Retinal pigment epithelial cell (primary cell): ENCODE measurements at regions not wholly inside any gene's neighbourhood (a gene's known extent, or its start where the extent isn't known, plus 50 kb on each side); places are given as distances from the start of the nearest gene placed in this dataset.

Experiments used
- DNase-seq: peaks from one replicate; pipeline ENCODE4 v3.0.0-alpha.2; 2010; ENCODE audit warnings: low read depth
- H3K4me3 ChIP-seq: 2 replicates; pipeline ENCODE4 v1.5.1; 2011; ENCODE audit warnings: mild to moderate bottlenecking, low read length, control low read depth, moderate library complexity
- TF ChIP-seq, protein P1 (sequence below): conservative IDR thresholded peaks from 2 replicates; pipeline ENCODE4 v1.5.1; 2011; ENCODE audit warnings: low read depth, low read length, control low read depth, inconsistent platforms

GRCh38 chr13:64684108-64684507 is 2546.0 kb downstream of the PCDH9 start:
- H3K4me3 ChIP-seq: no peak overlapping the region
- TF ChIP-seq, protein P1, sequence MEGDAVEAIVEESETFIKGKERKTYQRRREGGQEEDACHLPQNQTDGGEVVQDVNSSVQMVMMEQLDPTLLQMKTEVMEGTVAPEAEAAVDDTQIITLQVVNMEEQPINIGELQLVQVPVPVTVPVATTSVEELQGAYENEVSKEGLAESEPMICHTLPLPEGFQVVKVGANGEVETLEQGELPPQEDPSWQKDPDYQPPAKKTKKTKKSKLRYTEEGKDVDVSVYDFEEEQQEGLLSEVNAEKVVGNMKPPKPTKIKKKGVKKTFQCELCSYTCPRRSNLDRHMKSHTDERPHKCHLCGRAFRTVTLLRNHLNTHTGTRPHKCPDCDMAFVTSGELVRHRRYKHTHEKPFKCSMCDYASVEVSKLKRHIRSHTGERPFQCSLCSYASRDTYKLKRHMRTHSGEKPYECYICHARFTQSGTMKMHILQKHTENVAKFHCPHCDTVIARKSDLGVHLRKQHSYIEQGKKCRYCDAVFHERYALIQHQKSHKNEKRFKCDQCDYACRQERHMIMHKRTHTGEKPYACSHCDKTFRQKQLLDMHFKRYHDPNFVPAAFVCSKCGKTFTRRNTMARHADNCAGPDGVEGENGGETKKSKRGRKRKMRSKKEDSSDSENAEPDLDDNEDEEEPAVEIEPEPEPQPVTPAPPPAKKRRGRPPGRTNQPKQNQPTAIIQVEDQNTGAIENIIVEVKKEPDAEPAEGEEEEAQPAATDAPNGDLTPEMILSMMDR: no peak
- no peak for DNase-seq

DNA sequence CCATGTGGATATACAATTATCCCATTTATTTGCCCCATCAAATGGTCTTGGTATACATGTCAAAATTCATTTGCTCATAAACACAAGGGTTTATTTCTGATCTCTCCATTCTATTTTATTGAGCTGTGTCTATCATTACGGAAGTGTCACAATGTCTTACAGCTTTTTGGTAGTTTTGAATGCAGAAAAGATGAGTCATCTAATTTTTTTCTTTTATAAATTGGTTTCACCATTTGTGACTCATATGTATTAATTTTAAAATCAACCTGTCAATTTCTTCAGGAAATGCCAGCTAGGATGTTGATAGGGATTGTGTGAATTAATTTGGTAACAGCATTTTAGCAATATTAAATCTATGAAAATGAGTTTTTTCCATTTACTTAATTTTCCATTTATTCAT is 2549.4 kb downstream of the PCDH9 start:
- H3K4me3 ChIP-seq: no peak overlapping the region
- TF ChIP-seq, protein P1: no peak
- no peak for DNase-seq

DNA sequence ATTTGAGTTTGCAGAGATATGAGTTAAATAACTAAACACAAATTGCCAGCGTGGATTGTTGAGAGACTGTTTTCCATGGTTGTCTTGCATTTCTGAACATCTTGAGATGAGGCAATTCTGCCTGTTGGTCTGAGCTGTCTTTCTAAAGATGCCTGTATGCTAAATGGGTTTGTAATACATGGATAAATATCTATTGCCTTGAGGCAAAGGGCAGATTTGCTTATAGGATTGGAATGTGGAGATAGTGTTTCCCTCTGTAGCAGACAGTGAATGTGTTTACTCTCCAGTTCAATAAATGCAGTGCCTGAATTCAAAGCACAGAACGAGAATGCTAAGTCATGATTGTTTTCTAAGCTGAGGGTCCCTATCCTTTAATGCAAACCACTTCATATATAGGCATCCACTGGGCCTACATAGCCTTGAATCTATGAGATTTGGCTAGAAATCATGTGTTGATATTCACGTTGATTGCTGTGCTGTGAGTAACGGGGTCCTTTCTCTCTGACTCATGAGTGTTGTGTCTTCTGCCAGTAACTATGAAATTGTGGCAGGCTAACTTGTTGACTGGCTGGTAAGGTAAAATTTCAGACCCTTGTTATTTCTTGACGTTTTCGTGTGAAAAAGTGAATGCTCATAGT is 2554.8 kb downstream of the PCDH9 start:
- H3K4me3 ChIP-seq: no peak overlapping the region
- DNase-seq: no peak
- TF ChIP-seq, protein P1: no peak

GRCh38 chr13:64674126-64674525 is 2556.0 kb downstream of the PCDH9 start:
- H3K4me3 ChIP-seq: no peak overlapping the region
- TF ChIP-seq, protein P1: no peak
- no peak for DNase-seq

DNA sequence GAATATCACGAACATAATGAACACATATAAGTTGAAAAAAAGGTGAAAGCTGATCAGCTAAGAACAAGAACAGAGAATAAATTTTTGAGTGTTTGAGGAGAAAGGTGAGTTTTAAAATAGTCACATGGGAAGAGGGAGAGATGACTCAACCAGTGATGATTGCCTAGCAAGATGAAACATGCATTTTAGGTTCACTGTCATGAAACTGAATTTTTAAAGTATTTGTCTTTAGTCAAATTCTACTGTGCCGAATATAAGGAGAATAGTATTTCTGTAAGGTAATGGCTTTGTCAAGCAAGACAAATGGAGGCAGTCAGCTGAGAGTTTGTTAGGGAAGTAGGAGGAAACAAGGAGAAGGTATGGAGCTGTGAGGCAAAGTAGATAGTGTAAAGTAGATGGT is 2557.4 kb downstream of the PCDH9 start:
- no peak for DNase-seq
- no peak overlapping the region for H3K4me3 ChIP-seq
- TF ChIP-seq, protein P1: no peak

DNA sequence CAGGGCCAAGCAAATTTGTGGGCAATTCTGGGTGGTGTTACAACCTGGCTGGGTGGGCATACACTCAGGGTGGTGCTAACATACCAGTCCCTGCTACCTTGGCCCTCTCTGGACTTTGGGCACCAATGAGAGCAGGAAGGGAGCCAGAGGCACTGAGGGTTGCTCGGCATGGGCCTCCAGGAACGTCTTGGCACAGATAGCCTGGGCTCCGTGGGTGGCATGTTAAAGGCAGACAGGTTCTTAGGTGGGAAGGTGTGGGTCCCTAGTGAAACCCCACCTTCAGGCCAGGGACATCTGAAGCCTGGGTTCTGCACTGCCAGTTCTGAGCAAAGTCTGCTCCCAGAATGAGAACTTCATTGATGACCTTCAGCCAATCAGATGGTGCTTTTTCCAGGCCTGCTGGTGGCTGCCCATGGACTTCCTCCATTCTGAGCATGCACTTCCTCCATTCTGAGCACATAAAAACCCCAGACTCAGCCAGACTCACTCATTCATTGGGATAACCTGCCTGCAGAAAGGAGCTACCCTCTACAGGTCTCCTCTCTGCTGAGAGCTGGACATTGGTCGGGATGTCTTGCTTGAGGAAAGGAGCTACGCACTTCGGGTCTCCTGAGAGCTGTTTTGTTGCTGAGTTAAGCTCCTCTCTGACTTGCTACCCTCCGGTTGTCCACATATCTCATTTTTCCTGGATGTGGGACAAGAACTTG is 2567.1 kb downstream of the PCDH9 start:
- TF ChIP-seq, protein P1: no peak
- no peak overlapping the region for H3K4me3 ChIP-seq
- DNase-seq: no peak

- TF ChIP-seq, protein P1: no peak
- H3K4me3 ChIP-seq: no peak overlapping the region
- no peak for DNase-seq
These were observed 2581.8 kb downstream of the PCDH9 start for GRCh38 chr13:64648293-64648692.
